ENCODE measurements at regions not wholly inside any gene's neighbourhood (a gene's known extent, or its start where the extent isn't known, plus 50 kb on each side); places are given as distances from the start of the nearest gene placed in this dataset.

- no peak for DNase-seq
Measured at GRCh38 chr2:14235667-14236066, 396.9 kb upstream of the LRATD1 start.

DNA sequence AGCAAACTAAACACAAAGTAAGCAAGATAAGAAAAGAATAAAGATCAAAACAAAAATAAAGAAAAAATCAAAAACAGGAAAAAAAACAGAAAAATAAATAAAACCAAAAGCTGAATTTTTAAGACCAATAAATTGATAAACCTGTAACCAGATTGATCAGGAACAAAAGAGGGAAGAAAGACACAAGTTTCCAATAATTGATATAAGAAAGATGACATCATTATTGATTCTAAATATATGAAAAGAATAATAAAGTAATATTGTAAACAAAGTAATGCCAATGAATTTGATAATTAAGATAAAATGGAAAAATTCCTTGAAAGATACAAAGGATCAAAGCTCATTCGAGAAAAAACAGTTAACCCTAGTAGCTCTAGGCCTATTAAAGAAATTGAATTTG is 394.6 kb upstream of the LRATD1 start:
- DNase-seq: no peak

- DNase-seq: no peak
Measured at GRCh38 chr2:14239605-14240004, 392.9 kb upstream of the LRATD1 start.

DNA sequence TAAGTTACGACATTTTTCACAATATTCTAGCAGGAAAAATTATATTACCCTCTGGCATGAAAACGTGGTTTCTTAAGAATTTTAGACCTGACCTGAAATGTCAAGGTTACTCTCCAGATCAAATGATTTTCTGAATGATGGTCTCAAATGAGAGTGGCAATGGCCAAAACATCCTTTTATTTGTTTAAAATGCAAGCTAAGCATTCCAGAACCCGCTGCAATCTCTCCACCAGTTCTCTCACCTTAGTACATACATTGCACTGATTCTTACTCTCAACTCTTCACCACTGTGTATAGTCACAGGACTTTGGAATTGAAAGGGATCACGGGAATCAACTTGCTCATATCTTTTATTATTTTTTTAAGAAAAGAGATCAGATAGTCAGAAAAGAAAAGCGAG is 391.6 kb upstream of the LRATD1 start:
- no peak for DNase-seq

DNA sequence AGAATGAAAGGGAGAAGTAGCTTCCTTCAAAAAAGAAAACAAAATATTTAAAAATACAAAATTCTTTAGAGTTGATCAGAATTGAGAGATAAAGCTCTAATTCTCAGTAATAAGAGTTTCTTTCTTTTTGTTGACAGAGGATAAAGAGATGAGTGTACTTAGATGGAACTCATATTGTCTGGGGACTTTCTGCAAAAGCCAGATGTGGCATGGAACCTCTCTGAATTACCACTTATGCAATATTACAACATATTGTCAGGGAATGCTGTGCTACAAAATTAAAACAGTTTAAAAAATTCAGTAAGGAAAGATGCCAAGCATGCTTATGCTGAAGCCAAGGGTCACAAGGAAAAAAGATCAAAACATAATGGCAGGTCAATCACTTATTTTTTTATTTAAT is 386.6 kb upstream of the LRATD1 start:
- no peak for DNase-seq

GRCh38 chr2:14255135-14255820 is 377.2 kb upstream of the LRATD1 start:
- DNase-seq: no peak

DNA sequence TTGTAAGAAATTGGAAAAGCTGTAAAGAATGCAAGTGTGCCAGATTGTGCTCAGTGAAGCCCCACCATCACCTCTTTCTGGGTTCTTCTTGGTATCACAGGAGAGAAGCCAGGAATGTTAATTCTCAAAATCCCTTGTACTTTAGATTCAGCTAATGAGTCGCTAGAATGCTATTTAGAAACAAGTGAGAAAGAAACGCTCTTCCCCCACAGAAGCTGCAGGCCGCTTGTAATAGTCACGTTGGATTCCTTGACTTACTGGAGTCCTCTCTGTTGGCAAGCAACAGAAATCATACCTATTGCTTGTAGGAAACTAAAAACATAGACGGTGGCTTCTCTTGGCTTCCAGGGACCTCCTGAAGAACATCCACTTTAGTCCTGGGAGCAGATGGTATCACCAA is 375.6 kb upstream of the LRATD1 start:
- no peak for DNase-seq

DNA sequence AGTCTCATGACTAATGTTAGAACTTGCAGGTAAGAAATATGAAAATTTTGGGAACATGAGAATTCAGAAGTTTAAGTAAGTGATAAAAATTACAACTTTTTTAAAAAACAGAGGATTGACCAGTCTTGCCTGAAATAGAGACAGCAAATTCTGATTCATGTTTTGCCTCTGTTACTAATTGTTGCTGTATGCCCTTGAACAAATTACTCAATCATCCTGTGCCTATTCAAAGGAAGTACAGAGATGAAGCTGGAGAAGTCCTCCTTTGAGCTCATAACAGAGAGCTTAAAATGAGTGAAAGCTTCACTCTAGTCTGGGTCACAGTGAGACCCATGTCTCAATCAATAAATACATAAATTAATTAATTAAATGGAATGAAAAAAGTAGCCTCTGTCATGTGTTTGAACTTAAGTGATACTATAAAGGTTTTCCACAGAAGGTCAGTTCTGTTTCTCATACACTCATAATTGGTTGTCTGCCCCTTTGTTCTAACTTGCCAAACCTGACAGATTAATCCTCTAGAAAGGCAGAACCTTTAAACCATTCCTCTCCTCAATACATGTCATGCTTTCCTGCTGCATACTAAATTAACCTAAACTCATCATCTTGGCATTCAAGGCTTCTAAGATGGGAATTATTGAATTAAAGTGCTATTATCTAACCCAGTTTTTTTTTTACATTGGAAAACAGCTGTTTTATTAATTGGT is 374.6 kb upstream of the LRATD1 start:
- DNase-seq: no peak

DNA sequence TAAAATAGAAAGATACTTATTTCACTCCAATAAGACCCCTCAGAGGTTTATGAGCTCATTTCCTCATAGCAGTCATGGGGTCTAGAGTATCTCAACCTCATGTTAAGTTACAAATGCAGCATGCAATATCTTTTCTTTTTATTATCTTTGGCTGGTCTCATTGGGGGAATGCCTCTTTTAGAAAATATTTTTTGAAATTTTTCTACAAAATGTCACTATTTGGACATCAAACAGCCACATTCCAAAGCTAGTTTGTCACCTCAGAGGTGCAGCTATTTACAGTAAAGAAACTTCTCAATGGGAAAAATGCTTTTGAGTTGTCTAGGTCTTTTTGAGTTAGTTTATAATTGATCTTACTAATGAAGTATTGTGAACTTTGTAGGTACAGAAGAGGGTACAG is 370.7 kb upstream of the LRATD1 start:
- DNase-seq: no peak

GRCh38 chr2:14263053-14263452 is 369.5 kb upstream of the LRATD1 start:
- DNase-seq: no peak

GRCh38 chr2:14270036-14270582 is 362.4 kb upstream of the LRATD1 start:
- DNase-seq: no peak

DNA sequence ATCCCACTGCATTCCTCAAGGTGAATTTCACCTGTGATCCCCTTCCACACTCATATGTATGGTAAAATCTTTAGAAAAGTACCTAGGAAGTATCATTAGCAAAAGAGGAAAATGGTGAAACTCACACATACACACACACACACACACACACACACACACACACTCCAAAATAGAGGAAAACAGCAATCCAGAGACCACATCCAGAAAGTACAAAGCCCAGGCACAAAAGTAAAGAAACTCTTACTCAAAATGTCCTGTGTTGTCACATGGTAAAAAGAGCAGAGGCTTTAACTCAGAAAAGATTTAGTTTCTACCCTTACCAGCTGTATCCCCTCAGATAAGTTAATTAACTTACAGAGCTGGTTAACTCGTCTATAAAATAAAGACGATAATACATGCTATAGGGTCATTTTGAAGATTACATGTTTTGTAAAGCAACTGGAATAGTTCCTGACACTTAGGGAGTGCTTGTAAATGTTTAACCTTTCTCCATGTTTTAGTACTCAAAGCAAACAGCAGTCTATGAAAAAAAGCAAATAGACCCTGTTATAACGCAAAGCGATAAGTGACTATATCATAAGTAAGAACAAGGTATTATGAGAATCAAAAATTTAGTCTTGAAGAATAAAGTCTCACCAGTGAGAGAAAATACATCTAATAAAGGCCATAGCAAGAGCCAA is 360.0 kb upstream of the LRATD1 start:
- no peak for DNase-seq

DNA sequence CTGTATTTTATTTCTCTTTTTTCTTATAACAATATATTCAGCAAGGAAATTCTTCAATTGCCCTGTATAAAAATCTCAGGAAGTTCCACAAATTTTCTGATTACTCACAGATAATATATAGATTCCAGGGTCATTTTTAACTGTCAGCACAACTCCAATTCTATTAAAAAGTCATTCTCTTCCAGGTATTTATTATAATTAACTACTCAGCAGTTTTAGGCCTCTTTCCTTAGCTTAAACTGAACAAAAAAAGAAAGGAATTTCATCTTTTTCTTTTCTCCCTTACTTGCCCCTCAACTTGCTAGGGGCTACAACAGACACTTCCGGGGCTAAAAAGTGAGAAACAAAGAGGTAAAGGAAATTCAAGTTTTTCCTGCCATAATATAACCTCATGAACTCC is 358.9 kb upstream of the LRATD1 start:
- DNase-seq: no peak

DNA sequence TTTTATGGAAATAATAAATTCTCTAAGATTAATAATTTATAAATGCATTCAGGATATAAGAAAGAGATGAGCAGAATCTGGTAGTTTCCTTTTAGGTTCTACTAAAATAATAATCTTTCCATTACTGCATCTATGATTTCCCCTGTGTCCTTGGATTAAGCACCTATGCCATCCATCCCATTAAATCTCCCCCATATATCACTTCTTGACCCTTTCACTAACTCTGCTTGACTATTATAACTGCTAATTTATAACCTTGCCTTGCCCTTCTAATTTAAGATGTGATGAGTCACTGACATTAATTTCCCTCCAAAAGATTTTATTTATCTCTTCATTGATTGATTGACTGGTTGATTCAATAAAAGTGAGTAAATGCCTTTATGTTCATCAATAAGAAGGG is 348.3 kb upstream of the LRATD1 start:
- DNase-seq: no peak

- DNase-seq: no peak
Measured at GRCh38 chr2:14285812-14286211, 346.7 kb upstream of the LRATD1 start.

DNA sequence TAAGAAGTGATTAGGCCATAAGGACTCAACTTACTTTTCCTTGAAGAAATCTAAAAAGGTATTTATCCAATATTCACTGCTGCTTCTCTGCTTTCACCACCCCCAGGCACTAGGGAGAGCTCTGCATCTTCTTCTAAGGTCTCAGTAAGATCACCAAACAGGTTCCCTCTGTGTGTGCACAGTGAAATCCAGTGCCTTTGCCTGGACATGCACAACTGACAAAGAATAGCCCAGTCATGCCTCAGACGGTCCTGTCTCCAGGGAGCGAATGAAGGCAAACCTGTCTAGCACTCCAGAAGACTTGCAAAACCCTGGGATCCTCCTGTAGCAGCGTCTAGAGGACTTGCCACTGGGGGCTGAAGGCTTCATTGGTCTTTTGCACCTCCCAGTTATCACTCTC is 344.5 kb upstream of the LRATD1 start:
- DNase-seq: no peak

- no peak for DNase-seq
Measured at GRCh38 chr2:14292964-14293363, 339.6 kb upstream of the LRATD1 start.

- DNase-seq: no peak
Measured at GRCh38 chr2:14297340-14297739, 335.2 kb upstream of the LRATD1 start.

DNA sequence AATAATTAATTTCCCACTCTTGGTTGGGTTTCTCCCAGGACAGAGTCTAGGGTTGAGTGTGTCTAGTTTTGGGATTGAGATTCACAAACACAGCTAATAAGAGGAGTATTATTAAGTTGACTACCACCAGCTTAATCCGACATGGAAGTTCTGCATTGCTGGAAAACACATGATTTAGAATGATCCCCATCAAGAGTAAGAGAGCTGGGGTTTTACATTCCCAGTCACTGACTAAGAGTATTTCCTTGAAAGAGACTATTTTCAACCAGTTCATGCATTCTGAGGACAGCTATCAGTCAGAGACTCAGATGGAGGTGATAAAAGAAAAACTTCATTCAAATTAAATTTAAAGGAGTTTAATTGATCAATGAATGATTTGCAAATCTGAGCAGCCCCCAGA is 334.6 kb upstream of the LRATD1 start:
- DNase-seq: no peak

GRCh38 chr2:14301331-14301730 is 331.2 kb upstream of the LRATD1 start:
- no peak for DNase-seq

- no peak for DNase-seq
Measured at GRCh38 chr2:14303366-14304115, 329.0 kb upstream of the LRATD1 start.

DNA sequence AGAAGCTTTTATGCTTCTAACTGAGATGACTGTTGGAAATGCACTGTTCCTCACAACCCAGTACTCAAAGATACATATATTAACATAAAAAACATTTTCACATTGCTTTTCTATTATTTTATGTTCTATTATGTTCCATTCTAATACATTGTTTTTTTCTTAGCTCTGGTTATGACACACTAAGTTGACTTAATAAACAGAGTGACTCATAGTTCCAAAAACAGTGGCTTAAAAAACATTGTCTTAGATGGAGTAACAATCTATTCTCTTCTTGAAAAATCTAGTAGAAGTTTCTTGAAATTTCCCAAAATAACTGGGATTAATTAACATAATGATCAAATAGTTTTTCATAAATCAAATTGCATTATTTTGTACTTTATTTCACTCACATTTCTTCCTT is 328.2 kb upstream of the LRATD1 start:
- no peak for DNase-seq

DNA sequence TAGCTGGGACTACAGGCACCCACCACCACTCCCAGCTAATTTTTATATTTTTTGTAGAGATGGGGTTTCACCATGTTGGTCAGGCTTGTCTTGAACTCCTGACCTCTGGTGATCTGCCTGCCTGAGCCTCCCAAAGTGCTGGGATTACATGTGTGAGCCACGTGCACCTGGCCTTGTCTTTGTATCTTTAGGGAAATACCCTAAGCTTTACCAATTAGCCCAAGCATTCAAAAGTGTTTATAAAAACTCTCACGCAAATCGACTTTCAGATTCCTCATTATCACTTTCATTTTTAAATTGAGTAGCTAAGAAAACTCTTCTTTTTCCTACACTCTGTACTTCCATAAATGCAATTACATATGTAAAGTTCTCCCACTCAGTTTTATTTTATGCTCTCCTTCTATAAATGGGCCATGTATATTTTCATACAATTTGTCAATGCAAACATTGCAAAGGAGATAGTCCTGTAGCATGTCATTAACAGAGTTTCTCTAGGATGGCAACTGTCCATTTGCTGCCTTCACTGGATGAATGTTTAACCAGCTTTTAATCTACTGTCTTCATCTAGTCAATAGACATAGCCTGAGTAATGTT is 326.2 kb upstream of the LRATD1 start:
- no peak for DNase-seq
